Activated gamma-delta T cell (primary cell): ENCODE measurements at regions not wholly inside any gene's neighbourhood (a gene's known extent, or its start where the extent isn't known, plus 50 kb on each side); places are given as distances from the start of the nearest gene placed in this dataset.
"Not testable (repeated sequence)": the region's sequence is repeated elsewhere in the genome, so short reads cannot be mapped to it uniquely, and the experiment has no call there.

Experiments used
- DNase-seq: peaks from one replicate; lab custom pipeline; 2025; lab: John Stamatoyannopoulos, UW

GRCh38 chr10:4638099-4638498, 187.9 kb upstream of the AKR1E2 start:
- DNase-seq = no peak

GRCh38 chr10:4637657-4638056, 188.3 kb upstream of the AKR1E2 start:
- DNase-seq = no peak

- DNase-seq = no peak
Measured at GRCh38 chr10:4635883-4636282, 190.1 kb upstream of the AKR1E2 start.

- no peak for DNase-seq
Measured at GRCh38 chr10:4635388-4635787, 190.6 kb upstream of the AKR1E2 start.

- DNase-seq = no peak
Measured at GRCh38 chr10:4633776-4634175, 192.2 kb upstream of the AKR1E2 start.

GRCh38 chr10:4633186-4633585, 192.8 kb upstream of the AKR1E2 start:
- DNase-seq = no peak

GRCh38 chr10:4632757-4633156, 193.2 kb upstream of the AKR1E2 start:
- no peak for DNase-seq

- no peak for DNase-seq
Measured at GRCh38 chr10:4626919-4627318, 199.1 kb upstream of the AKR1E2 start.

- no peak for DNase-seq
Measured at GRCh38 chr10:4623757-4624420, 202.1 kb upstream of the AKR1E2 start.

GRCh38 chr10:4623200-4623599, 202.8 kb upstream of the AKR1E2 start:
- DNase-seq = no peak

GRCh38 chr10:4622384-4622783, 203.6 kb upstream of the AKR1E2 start:
- DNase-seq = no peak

GRCh38 chr10:4617589-4617988, 208.4 kb upstream of the AKR1E2 start:
- no peak for DNase-seq

GRCh38 chr10:4615042-4615441, 211.0 kb upstream of the AKR1E2 start:
- DNase-seq = no peak

GRCh38 chr10:4609251-4609650, 216.8 kb upstream of the AKR1E2 start:
- no peak for DNase-seq

- no peak for DNase-seq
Measured at GRCh38 chr10:4607681-4608080, 218.3 kb upstream of the AKR1E2 start.

- DNase-seq = no peak
Measured at GRCh38 chr10:4606856-4607636, 219.0 kb upstream of the AKR1E2 start.

- DNase-seq = no peak
Measured at GRCh38 chr10:4602764-4603491, 223.1 kb upstream of the AKR1E2 start.

- no peak for DNase-seq
Measured at GRCh38 chr10:4599471-4599870, 226.5 kb upstream of the AKR1E2 start.

GRCh38 chr10:4597898-4598297, 228.1 kb upstream of the AKR1E2 start:
- DNase-seq = not testable (repeated sequence)

GRCh38 chr10:4596951-4597350, 229.1 kb upstream of the AKR1E2 start:
- no peak for DNase-seq

- DNase-seq = no peak
Measured at GRCh38 chr10:4595719-4596319, 230.2 kb upstream of the AKR1E2 start.

- no peak for DNase-seq
Measured at GRCh38 chr10:4590807-4591206, 235.2 kb upstream of the AKR1E2 start.
